ENCODE measurements at regions not wholly inside any gene's neighbourhood (a gene's known extent, or its start where the extent isn't known, plus 50 kb on each side); places are given as distances from the start of the nearest gene placed in this dataset.
A peak's percentile ranks its signal among the peaks of the same experiment; 100 is the strongest.

DNA sequence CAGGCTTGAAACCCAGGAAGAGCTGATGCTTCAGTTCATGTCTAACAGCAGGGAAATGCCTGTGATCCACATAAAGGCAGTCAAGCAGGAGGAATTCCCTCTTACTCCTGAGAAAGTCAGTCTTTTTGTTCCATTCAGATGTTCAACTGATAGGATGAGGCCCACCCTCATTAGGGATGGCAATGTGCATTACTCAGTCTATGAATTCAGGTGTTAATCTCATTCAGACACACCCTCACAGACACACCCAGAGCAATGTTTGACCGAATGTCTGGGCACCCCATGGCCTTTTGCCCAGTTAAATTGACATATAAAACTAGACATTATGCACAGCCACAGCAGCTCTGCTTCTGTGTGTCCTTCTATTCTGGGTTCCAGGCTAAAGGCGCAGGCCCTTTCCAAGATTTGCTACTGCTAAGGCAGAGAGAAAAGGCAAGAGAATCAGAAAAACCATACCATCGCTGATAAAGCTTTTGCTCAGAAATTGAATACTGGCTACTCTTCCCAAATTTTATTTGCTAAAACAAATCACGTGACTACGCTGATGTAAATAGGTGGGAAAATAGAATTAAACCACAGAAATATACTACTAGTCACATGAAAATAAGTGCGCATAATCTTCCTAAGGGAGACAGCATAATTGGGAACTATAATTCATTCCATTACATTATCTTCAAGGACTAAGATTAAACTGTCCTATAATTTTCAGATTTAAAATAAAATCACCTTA lies 625.0 kb upstream of the MAN1A1 start:
- no peaks in the 10 kb centered on the region for H3K9me3 ChIP-seq (ENCODE audit: control insufficient read depth, insufficient read depth, low read depth, low read length)
- H3K36me3 ChIP-seq (ENCODE audit: control insufficient read depth in 2 of 2, insufficient read depth in 1 of 2, low read length in 2 of 2): no peaks in the 10 kb centered on the region
- H3K4me3 ChIP-seq (ENCODE audit: low read depth, low read length): no peak overlapping the region
- TF ChIP-seq ZNF10 (tag by site-specific recombination; IDR thresholded peaks at IDR 0.05): peak; percentile 81; the same call in 1 of the 2 replicates
- TF ChIP-seq, protein P1, sequence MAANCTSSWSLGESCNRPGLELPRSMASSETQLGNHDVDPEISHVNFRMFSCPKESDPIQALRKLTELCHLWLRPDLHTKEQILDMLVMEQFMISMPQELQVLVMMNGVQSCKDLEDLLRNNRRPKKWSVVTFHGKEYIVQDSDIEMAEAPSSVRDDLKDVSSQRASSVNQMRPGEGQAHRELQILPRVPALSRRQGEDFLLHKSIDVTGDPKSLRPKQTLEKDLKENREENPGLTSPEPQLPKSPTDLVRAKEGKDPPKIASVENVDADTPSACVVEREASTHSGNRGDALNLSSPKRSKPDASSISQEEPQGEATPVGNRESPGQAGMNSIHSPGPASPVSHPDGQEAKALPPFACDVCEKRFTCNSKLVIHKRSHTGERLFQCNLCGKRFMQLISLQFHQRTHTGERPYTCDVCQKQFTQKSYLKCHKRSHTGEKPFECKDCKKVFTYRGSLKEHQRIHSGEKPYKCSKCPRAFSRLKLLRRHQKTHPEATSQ (tag by site-specific recombination; IDR thresholded peaks at IDR 0.05): no peak
- TF ChIP-seq ZNF610 (tag by site-specific recombination; IDR thresholded peaks at IDR 0.05; ENCODE audit: borderline replicate concordance): no peak
- ChIA-PET POLR2A (no interaction called here), CTCF (interaction anchor here (0.6 kb wide), 2 partner anchors 25 to 55 kb away, joined by 3 to 4 read pairs; no protein-coding TSS in a partner anchor)
- H3K4me1 ChIP-seq (ENCODE audit: control insufficient read depth, insufficient read depth, low read length): no peaks in the 10 kb centered on the region
- no peak overlapping the region for H3K27ac ChIP-seq (ENCODE audit: extremely low read depth, low read depth, low read length)

DNA sequence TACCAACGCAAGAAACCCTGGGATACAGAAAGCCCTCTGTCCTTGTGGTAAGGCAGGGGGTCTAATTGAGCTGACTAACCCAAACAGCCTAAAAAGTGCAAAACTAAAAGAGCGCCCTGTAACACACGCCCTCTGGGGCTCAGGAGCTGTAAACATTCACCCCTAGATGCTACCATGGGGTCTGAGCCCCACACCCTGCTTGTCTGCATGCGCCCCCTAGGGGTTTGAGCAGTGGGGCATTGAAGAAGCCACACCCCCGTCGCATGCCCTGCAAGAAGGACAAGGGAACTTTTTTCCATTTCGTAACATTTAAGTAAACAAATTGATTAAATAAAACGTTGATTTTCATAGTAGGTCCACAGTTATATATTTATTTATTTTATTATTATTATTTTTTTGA lies 616.9 kb upstream of the MAN1A1 start:
- H3K9me3 ChIP-seq (ENCODE audit: control insufficient read depth, insufficient read depth, low read depth, low read length): no peaks in the 10 kb centered on the region
- CTCF ChIA-PET: interaction anchor here (0.7 to 1.4 kb wide), 2 partner anchors 11 to 74 kb away, joined by 5 to 7 read pairs; no protein-coding TSS in a partner anchor
- H3K4me3 ChIP-seq (ENCODE audit: low read depth, low read length): no peak overlapping the region
- no peak overlapping the region for H3K27ac ChIP-seq (ENCODE audit: extremely low read depth, low read depth, low read length)
- TF ChIP-seq EGR2 (tag by site-specific recombination; IDR thresholded peaks at IDR 0.05; ENCODE audit: low read depth) (no peak), ZNF394 (tag by site-specific recombination; IDR thresholded peaks at IDR 0.05; ENCODE audit: borderline replicate concordance) (no peak), ZNF239 (tag by site-specific recombination; IDR thresholded peaks at IDR 0.05) (no peak), KLF10 (tag by site-specific recombination; IDR thresholded peaks at IDR 0.05) (no peak), ZNF514 (tag by site-specific recombination; IDR thresholded peaks at IDR 0.05) (no peak), ZNF266 (tag by site-specific recombination; IDR thresholded peaks at IDR 0.05; ENCODE audit: low read depth) (no peak), BCL11A (tag by site-specific recombination; IDR thresholded peaks at IDR 0.05; ENCODE audit: low read depth) (no peak), ZNF792 (tag by site-specific recombination; IDR thresholded peaks at IDR 0.05) (no peak), ZBTB1 (tag by site-specific recombination; IDR thresholded peaks at IDR 0.05) (no peak), ZFP69B (tag by site-specific recombination; IDR thresholded peaks at IDR 0.05) (no peak), ZIC2 (tag by site-specific recombination; IDR thresholded peaks at IDR 0.05) (no peak), ZNF138 (tag by site-specific recombination; IDR thresholded peaks at IDR 0.05; ENCODE audit: borderline replicate concordance) (no peak), ZNF544 (tag by site-specific recombination; IDR thresholded peaks at IDR 0.05) (no peak)
- TF ChIP-seq, protein P2, sequence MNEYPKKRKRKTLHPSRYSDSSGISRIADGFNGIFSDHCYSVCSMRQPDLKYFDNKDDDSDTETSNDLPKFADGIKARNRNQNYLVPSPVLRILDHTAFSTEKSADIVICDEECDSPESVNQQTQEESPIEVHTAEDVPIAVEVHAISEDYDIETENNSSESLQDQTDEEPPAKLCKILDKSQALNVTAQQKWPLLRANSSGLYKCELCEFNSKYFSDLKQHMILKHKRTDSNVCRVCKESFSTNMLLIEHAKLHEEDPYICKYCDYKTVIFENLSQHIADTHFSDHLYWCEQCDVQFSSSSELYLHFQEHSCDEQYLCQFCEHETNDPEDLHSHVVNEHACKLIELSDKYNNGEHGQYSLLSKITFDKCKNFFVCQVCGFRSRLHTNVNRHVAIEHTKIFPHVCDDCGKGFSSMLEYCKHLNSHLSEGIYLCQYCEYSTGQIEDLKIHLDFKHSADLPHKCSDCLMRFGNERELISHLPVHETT (tag by site-specific recombination; IDR thresholded peaks at IDR 0.05): no peak
- TF ChIP-seq, protein P3, sequence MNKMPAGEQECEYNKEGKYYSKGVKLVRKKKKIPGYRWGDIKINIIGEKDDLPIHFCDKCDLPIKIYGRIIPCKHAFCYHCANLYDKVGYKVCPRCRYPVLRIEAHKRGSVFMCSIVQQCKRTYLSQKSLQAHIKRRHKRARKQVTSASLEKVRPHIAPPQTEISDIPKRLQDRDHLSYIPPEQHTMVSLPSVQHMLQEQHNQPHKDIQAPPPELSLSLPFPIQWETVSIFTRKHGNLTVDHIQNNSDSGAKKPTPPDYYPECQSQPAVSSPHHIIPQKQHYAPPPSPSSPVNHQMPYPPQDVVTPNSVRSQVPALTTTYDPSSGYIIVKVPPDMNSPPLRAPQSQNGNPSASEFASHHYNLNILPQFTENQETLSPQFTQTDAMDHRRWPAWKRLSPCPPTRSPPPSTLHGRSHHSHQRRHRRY (tag by site-specific recombination; IDR thresholded peaks at IDR 0.05): no peak
- TF ChIP-seq, protein P4, sequence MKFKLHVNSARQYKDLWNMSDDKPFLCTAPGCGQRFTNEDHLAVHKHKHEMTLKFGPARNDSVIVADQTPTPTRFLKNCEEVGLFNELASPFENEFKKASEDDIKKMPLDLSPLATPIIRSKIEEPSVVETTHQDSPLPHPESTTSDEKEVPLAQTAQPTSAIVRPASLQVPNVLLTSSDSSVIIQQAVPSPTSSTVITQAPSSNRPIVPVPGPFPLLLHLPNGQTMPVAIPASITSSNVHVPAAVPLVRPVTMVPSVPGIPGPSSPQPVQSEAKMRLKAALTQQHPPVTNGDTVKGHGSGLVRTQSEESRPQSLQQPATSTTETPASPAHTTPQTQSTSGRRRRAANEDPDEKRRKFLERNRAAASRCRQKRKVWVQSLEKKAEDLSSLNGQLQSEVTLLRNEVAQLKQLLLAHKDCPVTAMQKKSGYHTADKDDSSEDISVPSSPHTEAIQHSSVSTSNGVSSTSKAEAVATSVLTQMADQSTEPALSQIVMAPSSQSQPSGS (tag by site-specific recombination; IDR thresholded peaks at IDR 0.05; ENCODE audit: low read depth): no peak
- TF ChIP-seq, protein P5, sequence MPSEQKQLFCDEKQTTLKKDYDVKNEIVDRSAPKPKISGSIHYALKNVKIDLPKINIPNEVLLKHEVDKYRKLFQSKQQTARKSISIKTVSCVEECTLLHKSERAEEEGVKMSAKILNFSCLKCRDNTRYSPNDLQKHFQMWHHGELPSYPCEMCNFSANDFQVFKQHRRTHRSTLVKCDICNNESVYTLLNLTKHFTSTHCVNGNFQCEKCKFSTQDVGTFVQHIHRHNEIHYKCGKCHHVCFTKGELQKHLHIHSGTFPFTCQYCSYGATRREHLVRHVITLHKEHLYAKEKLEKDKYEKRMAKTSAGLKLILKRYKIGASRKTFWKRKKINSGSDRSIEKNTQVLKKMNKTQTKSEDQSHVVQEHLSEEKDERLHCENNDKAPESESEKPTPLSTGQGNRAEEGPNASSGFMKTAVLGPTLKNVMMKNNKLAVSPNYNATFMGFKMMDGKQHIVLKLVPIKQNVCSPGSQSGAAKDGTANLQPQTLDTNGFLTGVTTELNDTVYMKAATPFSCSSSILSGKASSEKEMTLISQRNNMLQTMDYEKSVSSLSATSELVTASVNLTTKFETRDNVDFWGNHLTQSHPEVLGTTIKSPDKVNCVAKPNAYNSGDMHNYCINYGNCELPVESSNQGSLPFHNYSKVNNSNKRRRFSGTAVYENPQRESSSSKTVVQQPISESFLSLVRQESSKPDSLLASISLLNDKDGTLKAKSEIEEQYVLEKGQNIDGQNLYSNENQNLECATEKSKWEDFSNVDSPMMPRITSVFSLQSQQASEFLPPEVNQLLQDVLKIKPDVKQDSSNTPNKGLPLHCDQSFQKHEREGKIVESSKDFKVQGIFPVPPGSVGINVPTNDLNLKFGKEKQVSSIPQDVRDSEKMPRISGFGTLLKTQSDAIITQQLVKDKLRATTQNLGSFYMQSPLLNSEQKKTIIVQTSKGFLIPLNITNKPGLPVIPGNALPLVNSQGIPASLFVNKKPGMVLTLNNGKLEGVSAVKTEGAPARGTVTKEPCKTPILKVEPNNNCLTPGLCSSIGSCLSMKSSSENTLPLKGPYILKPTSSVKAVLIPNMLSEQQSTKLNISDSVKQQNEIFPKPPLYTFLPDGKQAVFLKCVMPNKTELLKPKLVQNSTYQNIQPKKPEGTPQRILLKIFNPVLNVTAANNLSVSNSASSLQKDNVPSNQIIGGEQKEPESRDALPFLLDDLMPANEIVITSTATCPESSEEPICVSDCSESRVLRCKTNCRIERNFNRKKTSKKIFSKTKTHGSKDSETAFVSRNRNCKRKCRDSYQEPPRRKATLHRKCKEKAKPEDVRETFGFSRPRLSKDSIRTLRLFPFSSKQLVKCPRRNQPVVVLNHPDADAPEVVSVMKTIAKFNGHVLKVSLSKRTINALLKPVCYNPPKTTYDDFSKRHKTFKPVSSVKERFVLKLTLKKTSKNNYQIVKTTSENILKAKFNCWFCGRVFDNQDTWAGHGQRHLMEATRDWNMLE (tag by site-specific recombination; conservative IDR thresholded peaks at IDR 0.05; ENCODE audit: low read depth): no peak
- TF ChIP-seq, protein P6, sequence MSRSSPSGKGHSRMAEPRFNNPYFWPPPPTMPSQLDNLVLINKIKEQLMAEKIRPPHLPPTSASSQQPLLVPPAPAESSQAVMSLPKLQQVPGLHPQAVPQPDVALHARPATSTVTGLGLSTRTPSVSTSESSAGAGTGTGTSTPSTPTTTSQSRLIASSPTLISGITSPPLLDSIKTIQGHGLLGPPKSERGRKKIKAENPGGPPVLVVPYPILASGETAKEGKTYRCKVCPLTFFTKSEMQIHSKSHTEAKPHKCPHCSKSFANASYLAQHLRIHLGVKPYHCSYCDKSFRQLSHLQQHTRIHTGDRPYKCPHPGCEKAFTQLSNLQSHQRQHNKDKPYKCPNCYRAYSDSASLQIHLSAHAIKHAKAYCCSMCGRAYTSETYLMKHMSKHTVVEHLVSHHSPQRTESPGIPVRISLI (tag by site-specific recombination; IDR thresholded peaks at IDR 0.05): no peak
- H3K36me3 ChIP-seq (ENCODE audit: control insufficient read depth in 2 of 2, insufficient read depth in 1 of 2, low read length in 2 of 2): no peaks in the 10 kb centered on the region
- no peaks in the 10 kb centered on the region for H3K4me1 ChIP-seq (ENCODE audit: control insufficient read depth, insufficient read depth, low read length)
- POLR2A ChIA-PET: no interaction called here

Measured in HEK293 (cell line).